WERI-Rb-1 (cell line): ENCODE measurements at regions not wholly inside any gene's neighbourhood (a gene's known extent, or its start where the extent isn't known, plus 50 kb on each side); places are given as distances from the start of the nearest gene placed in this dataset.

Experiments used
- DNase-seq: peaks from one replicate; pipeline ENCODE4 v3.0.0-alpha.2; 2020
- H3K27ac ChIP-seq: fragments of 250-450 bp; sonication (Bioruptor Pico); 2 replicates; pipeline ENCODE4 v1.5.1; 2020; ENCODE audit warnings: mild to moderate bottlenecking, moderate library complexity
- H3K27me3 ChIP-seq: fragments of 250-450 bp; sonication (Bioruptor Pico); 2 replicates; pipeline ENCODE4 v1.5.1; 2021; ENCODE audit warnings: mild to moderate bottlenecking, low read depth, moderate library complexity; ENCODE audit not compliant: insufficient read depth, severe bottlenecking
- H3K36me3 ChIP-seq: fragments of 250-450 bp; sonication (Bioruptor Pico); 2 replicates; pipeline ENCODE4 v1.5.1; 2020; ENCODE audit warnings: mild to moderate bottlenecking, moderate library complexity
- H3K4me3 ChIP-seq: 2 replicates; pipeline ENCODE4 v1.5.1; 2011; ENCODE audit warnings: low read depth, mild to moderate bottlenecking, control low read depth, low read length
- H3K9me3 ChIP-seq: fragments of 250-450 bp; sonication (Bioruptor Pico); 2 replicates; pipeline ENCODE4 v1.5.1; 2021; ENCODE audit warnings: mild to moderate bottlenecking, moderate library complexity; ENCODE audit not compliant: severe bottlenecking
- CTCF ChIP-seq: IDR thresholded peaks from 2 replicates; pipeline ENCODE4 v1.5.1; 2011; ENCODE audit warnings: low read depth, mild to moderate bottlenecking, control low read depth, inconsistent platforms, low read length

- H3K4me3 ChIP-seq: no peak overlapping the region
- H3K27me3 ChIP-seq: no peaks in the 10 kb centered on the region
- TF ChIP-seq CTCF: no peak
Measured at GRCh38 chr10:129404091-129404490, 63.0 kb upstream of the MGMT start.

GRCh38 chr10:129405389-129405788 is 61.7 kb upstream of the MGMT start:
- TF ChIP-seq CTCF: no peak
- DNase-seq: no peak
- Histone ChIP-seq H3K27ac (no peak overlapping the region), H3K4me3 (no peak overlapping the region), H3K9me3 (no peaks in the 10 kb centered on the region), H3K36me3 (no peaks in the 10 kb centered on the region), H3K27me3 (no peaks in the 10 kb centered on the region)

More at GRCh38 chr10:129404091-129404490, 63.0 kb upstream of the MGMT start:
- no peak overlapping the region for H3K27ac ChIP-seq
- no peaks in the 10 kb centered on the region for H3K36me3 ChIP-seq
- no peak for DNase-seq
- no peaks in the 10 kb centered on the region for H3K9me3 ChIP-seq

DNA sequence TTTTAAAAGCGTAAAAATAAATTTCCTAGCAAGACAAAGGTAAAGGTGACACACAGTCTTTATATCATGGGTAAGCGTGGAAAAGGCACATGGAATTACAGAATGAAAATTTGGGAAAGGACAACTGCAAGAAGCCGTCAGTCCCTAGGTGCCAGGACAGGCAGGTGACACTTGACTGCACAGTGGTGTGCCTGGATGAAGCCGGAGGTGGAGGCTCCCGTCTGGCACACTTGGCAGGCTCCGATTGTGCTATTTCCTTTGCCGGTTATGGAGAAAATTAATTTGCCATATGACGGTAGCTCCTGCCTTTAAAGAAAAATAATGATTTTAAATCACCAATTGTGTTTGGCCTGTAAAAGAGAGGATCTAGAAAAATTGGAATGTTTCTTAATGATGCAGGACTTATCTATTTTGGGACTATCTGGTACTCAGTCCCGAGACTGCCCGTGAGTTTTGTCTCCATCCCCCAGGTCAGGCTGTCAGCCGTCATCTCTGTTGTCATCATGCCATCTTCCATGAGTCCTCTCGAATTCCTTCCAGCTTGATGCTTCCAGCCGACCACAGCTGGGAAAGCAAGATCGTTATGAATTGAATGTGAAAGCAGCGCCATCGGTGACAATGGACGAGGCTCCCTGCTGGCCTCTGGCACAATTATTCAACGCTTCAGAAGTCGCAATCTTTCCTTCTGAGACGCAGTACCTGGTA is 56.2 kb upstream of the MGMT start:
- no peak for DNase-seq

GRCh38 chr10:129411393-129411705 is 55.7 kb upstream of the MGMT start:
- Histone ChIP-seq H3K36me3 (no peaks in the 10 kb centered on the region), H3K27ac (no peak overlapping the region), H3K9me3 (no peaks in the 10 kb centered on the region)

More for the DNA sequence above, 56.2 kb upstream of the MGMT start:
- no peak overlapping the region for H3K27ac ChIP-seq
- no peaks in the 10 kb centered on the region for H3K27me3 ChIP-seq
- H3K9me3 ChIP-seq: no peaks in the 10 kb centered on the region
- no peaks in the 10 kb centered on the region for H3K36me3 ChIP-seq
- no peak overlapping the region for H3K4me3 ChIP-seq
- no peak for TF ChIP-seq CTCF

GRCh38 chr10:129411772-129412171 is 55.3 kb upstream of the MGMT start:
- no peaks in the 10 kb centered on the region for H3K36me3 ChIP-seq
- TF ChIP-seq CTCF: no peak
- no peak for DNase-seq
- no peaks in the 10 kb centered on the region for H3K9me3 ChIP-seq
- H3K27ac ChIP-seq: no peak overlapping the region
- no peak overlapping the region for H3K4me3 ChIP-seq
- no peaks in the 10 kb centered on the region for H3K27me3 ChIP-seq

More at GRCh38 chr10:129411393-129411705, 55.7 kb upstream of the MGMT start:
- DNase-seq: no peak
- Histone ChIP-seq H3K4me3 (no peak overlapping the region), H3K27me3 (no peaks in the 10 kb centered on the region)
- TF ChIP-seq CTCF: no peak

DNA sequence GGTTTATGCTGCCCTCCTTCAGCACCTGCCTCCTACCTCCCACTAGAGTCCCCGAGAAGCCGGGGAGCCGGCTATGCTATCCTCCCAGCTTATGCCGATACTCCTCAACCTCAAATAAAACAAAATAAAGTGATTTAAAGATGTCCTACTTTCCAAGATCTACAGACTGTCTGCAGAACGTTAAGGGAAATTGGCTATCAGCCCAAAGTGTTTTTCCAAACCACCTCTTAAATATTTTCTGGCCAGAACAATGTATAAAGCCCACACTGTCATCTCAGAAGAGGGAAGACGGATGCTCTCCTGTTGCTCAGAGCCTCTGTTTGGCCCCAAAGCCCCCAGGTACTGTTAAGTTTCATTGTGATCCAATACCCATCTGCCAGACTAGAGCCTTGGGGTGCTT is 54.0 kb upstream of the MGMT start:
- Histone ChIP-seq H3K27me3 (no peaks in the 10 kb centered on the region), H3K27ac (no peak overlapping the region), H3K36me3 (no peaks in the 10 kb centered on the region), H3K4me3 (no peak overlapping the region), H3K9me3 (no peaks in the 10 kb centered on the region)
- TF ChIP-seq CTCF: no peak
- no peak for DNase-seq
